B cell (primary cell): ENCODE measurements at regions not wholly inside any gene's neighbourhood (a gene's known extent, or its start where the extent isn't known, plus 50 kb on each side); places are given as distances from the start of the nearest gene placed in this dataset.

Experiments used
- ATAC-seq: fragments of 200-7000 bp; cut with Tn5 transposase; one replicate; pipeline ENCODE4 v1.10.0; 2021; ENCODE audit warnings: low read depth, mild to moderate bottlenecking, moderate number of reproducible peaks, moderate library complexity
- CTCF ChIA-PET: fragments of 350-600 bp; sonication (Branson Sonifier 250); formaldehyde crosslinking; loops from one replicate; lab custom pipeline; 2021; ENCODE audit warnings: antibody characterized with exemption, inconsistent platforms; lab: Charles Lee
- POLR2A ChIA-PET: fragments of 350-600 bp; sonication (Branson Sonifier 250); formaldehyde crosslinking; loops from one replicate; lab custom pipeline; 2021; ENCODE audit warnings: antibody characterized with exemption; lab: Charles Lee
- DNase-seq: peaks from one replicate; pipeline ENCODE4 v3.0.0; 2013
- H2AFZ ChIP-seq: 2 replicates; pipeline ENCODE4 v1.6.1; 2012; ENCODE audit warnings: mild to moderate bottlenecking, low read depth, low read length; ENCODE audit not compliant: insufficient read depth, poor library complexity, severe bottlenecking
- H3K27ac ChIP-seq, 2 donors: 1 replicate in 1 of 2; 2 replicates in 1 of 2; pipeline ENCODE4 v1.5.1; 2012 to 2013; ENCODE audit warnings: low read length in 2 of 2, mild to moderate bottlenecking in 2 of 2, moderate library complexity in 1 of 2
- H3K27me3 ChIP-seq, 4 experiments: fragments of 200-600 bp in 1 of 4; sonication (generic) in 1 of 4; replicated peaks in 1 of 4; 1 replicate in 2 of 4; 2 replicates in 2 of 4; pipeline versions ENCODE4 v1.6.1 to v1.7.0; 2013 to 2016; ENCODE audit warnings: low read length in 3 of 4, mild to moderate bottlenecking in 2 of 4, mixed read lengths in 1 of 4, moderate library complexity in 1 of 4; ENCODE audit not compliant: insufficient read depth in 4 of 4, control insufficient read depth in 3 of 4; ENCODE audit errors: control extremely low read depth in 1 of 4
- H3K36me3 ChIP-seq, 2 experiments: replicated peaks in 1 of 2; 1 replicate in 1 of 2; 2 replicates in 1 of 2; pipeline versions ENCODE4 v1.6.1 to v1.7.1; 2013; ENCODE audit warnings: low read length in 1 of 2; ENCODE audit not compliant: insufficient read depth in 2 of 2, control insufficient read depth in 1 of 2; ENCODE audit errors: control extremely low read depth in 1 of 2, extremely low read depth in 1 of 2
- H3K4me1 ChIP-seq, 2 donors: fragments of 200-600 bp in 1 of 2; sonication (generic) in 1 of 2; 1 replicate in 1 of 2; 2 replicates in 1 of 2; pipeline versions ENCODE4 v1.5.1 to v1.6.1; 2013 to 2017; ENCODE audit warnings: low read length in 2 of 2; ENCODE audit not compliant: control insufficient read depth in 2 of 2, insufficient read depth in 2 of 2
- H3K4me2 ChIP-seq: replicated peaks from 2 replicates; pipeline ENCODE3; 2012; ENCODE audit warnings: mild to moderate bottlenecking, low read depth, low read length; ENCODE audit not compliant: poor library complexity, severe bottlenecking
- H3K4me3 ChIP-seq, 5 experiments: fragments of 200-600 bp in 1 of 5; sonication (generic) in 1 of 5; 1 replicate in 3 of 5; 2 replicates in 2 of 5; pipeline versions ENCODE4 v1.5.1 to v1.7.0; 2011 to 2016; ENCODE audit warnings: low read length in 4 of 5, mild to moderate bottlenecking in 4 of 5, low read depth in 2 of 5, control low read depth in 1 of 5, moderate library complexity in 1 of 5; ENCODE audit not compliant: insufficient read depth in 1 of 5; ENCODE audit errors: control extremely low read depth in 1 of 5, extremely low read depth in 1 of 5
- H3K79me2 ChIP-seq: fragments of 200-600 bp; sonication (generic); one replicate; pipeline ENCODE4 v1.6.0; 2016; ENCODE audit warnings: low read length; ENCODE audit not compliant: control insufficient read depth, insufficient read depth
- H3K9ac ChIP-seq: fragments of 200-600 bp; sonication (generic); 2 replicates; pipeline ENCODE4 v1.6.1; 2017; ENCODE audit warnings: mild to moderate bottlenecking, low read length, moderate library complexity
- H3K9me3 ChIP-seq, 3 donors: one replicate each; pipeline versions ENCODE4 v1.6.1 to v1.7.1; 2013; ENCODE audit warnings: low read length in 2 of 3; ENCODE audit not compliant: control insufficient read depth in 2 of 3, insufficient read depth in 1 of 3; ENCODE audit errors: control extremely low read depth in 1 of 3
- H4K20me1 ChIP-seq: 2 replicates; pipeline ENCODE4 v1.6.0; 2012; ENCODE audit warnings: mild to moderate bottlenecking, low read length; ENCODE audit not compliant: insufficient read depth, control insufficient read depth, poor library complexity, severe bottlenecking
- H3K27ac Mint-ChIP-seq: one replicate; pipeline ENCODE4 v1.8.0; 2021; ENCODE audit warnings: mixed read lengths
- H3K27me3 Mint-ChIP-seq: one replicate; pipeline ENCODE4 v1.8.0; 2021; ENCODE audit warnings: mixed read lengths
- H3K4me1 Mint-ChIP-seq: one replicate; pipeline ENCODE4 v1.8.0; 2021; ENCODE audit warnings: mixed read lengths
- H3K4me3 Mint-ChIP-seq: one replicate; pipeline ENCODE4 v1.8.0; 2021; ENCODE audit warnings: mixed read lengths
- H3K9me3 Mint-ChIP-seq: one replicate; pipeline ENCODE4 v1.8.0; 2022; ENCODE audit warnings: mixed read lengths; ENCODE audit not compliant: insufficient read depth
- CTCF ChIP-seq: fragments of 200-600 bp; IDR thresholded peaks from one replicate; pipeline ENCODE4 v1.8.0; 2022; ENCODE audit warnings: antibody characterized with exemption, mild to moderate bottlenecking
- EZH2 ChIP-seq: IDR thresholded peaks from 2 replicates; pipeline ENCODE4 v1.6.1; 2012; ENCODE audit warnings: borderline replicate concordance, low read depth, mild to moderate bottlenecking, moderate library complexity, low read length; ENCODE audit not compliant: insufficient read depth, poor library complexity, severe bottlenecking
- WGBS: methylation state at CpG from one replicate; pipeline ENCODE4 v1.1.5; 2013; ENCODE audit warnings: missing lambda C conversion rate; ENCODE audit not compliant: insufficient coverage; 5-methylcytosine and 5-hydroxymethylcytosine counted together
- intact Hi-C: fragments of 100-400 bp; cut with micrococcal nuclease; formaldehyde crosslinking; loops from one replicate; pipeline ENCODE4 v1.10.0; 2022

GRCh38 chr4:138869631-138870030, 145.9 kb upstream of the NOCT start:
- ChIA-PET POLR2A (no interaction called here), CTCF (interaction anchor here (0.7 kb wide), 1 partner anchor 103 kb away, joined by 6 read pairs; no protein-coding TSS in a partner anchor)
- Mint-ChIP-seq H3K4me1 (no peaks in the 10 kb centered on the region), H3K4me3 (no peak overlapping the region), H3K27ac (no peak overlapping the region), H3K9me3 (no peaks in the 10 kb centered on the region), H3K27me3 (peaks cover 14% of the 10 kb centered on the region)
- Histone ChIP-seq H3K4me3 (no peak overlapping the region), H3K9me3 (no peaks in the 10 kb centered on the region), H3K27me3 (peaks cover 0 to 12% (median 3%) of the 10 kb centered on the region in 4 experiments), H3K27ac (no peak overlapping the region), H3K4me2 (no peak overlapping the region), H4K20me1 (no peaks in the 10 kb centered on the region), H3K4me1 (peaks cover 0 to 6% of the 10 kb centered on the region in 2 donors), H2AFZ (no peak overlapping the region), H3K9ac (no peak overlapping the region), H3K79me2 (no peaks in the 10 kb centered on the region), H3K36me3 (no peaks in the 10 kb centered on the region)
- DNase-seq (no peak), ATAC-seq (no peak)
- intact Hi-C loops, result loop anchor here (5.0 kb wide), 1 partner anchor 832 kb away; no protein-coding TSS in a partner anchor
- no peak for TF ChIP-seq CTCF
- TF ChIP-seq EZH2, result no peak

GRCh38 chr4:138869165-138869564, 146.4 kb upstream of the NOCT start:
- WGBS, result no CpG with 5 or more reads among the region's 1 CpG

More at GRCh38 chr4:138869165-138869564, 146.4 kb upstream of the NOCT start:
- H3K36me3 ChIP-seq, result no peaks in the 10 kb centered on the region
- H3K79me2 ChIP-seq, result no peaks in the 10 kb centered on the region
- Mint-ChIP-seq H3K9me3 (no peaks in the 10 kb centered on the region), H3K4me3 (no peak overlapping the region), H3K27ac (no peak overlapping the region), H3K27me3 (peaks cover 11% of the 10 kb centered on the region), H3K4me1 (no peaks in the 10 kb centered on the region)
- H3K27me3 ChIP-seq, result peaks cover 0 to 12% (median 3%) of the 10 kb centered on the region in 4 experiments
- H3K27ac ChIP-seq, result no peak overlapping the region
- H3K4me1 ChIP-seq, result peaks cover 0 to 6% of the 10 kb centered on the region in 2 donors
- H3K9ac ChIP-seq, result no peak overlapping the region
- POLR2A ChIA-PET, result no interaction called here
- CTCF ChIA-PET, result interaction anchor here (0.7 kb wide), 1 partner anchor 102 kb away, joined by 6 read pairs; no protein-coding TSS in a partner anchor
- no peaks in the 10 kb centered on the region for H3K9me3 ChIP-seq
- intact Hi-C loops, result no loop called here
- no peak overlapping the region for H3K4me2 ChIP-seq
- DNase-seq (no peak), ATAC-seq (no peak)
- H2AFZ ChIP-seq, result no peak overlapping the region
- TF ChIP-seq CTCF, result no peak
- no peaks in the 10 kb centered on the region for H4K20me1 ChIP-seq
- H3K4me3 ChIP-seq, result no peak overlapping the region
